ENCODE measurements at regions not wholly inside any gene's neighbourhood (a gene's known extent, or its start where the extent isn't known, plus 50 kb on each side); places are given as distances from the start of the nearest gene placed in this dataset.
"Not testable (repeated sequence)": the region's sequence is repeated elsewhere in the genome, so short reads cannot be mapped to it uniquely, and the experiment has no call there.

DNA sequence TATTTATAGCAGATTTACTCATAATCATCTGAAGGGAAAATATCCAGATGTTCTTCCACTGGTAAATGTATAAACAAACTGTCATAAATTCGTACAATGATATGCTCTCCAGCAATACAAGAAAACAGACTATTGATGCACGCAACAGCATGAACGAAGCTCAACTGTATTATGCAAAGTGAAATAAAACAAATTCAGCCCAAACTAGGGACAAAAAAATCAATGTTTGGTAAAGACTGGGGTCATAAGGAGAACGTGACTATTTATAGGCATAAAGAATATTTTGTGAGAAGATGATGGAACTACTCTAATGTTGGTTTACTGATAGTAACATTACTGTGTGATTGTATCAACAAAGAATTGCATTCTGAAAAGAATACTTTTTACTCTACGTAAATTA lies 1276.7 kb upstream of the DDX18 start:
- no peak for DNase-seq (ENCODE audit: low spot score)
- H3K4me1 ChIP-seq (ENCODE audit: control insufficient read depth in 4 of 4, insufficient read depth in 4 of 4, low read length in 3 of 4), result no peaks in the 10 kb centered on the region
- H3K4me3 ChIP-seq (ENCODE audit: low read depth in 1 of 3, low read length in 3 of 3), result no peak overlapping the region
- H3K36me3 ChIP-seq (ENCODE audit: control insufficient read depth in 4 of 4, insufficient read depth in 3 of 4, low read depth in 1 of 4, low read length in 3 of 4), result no peaks in the 10 kb centered on the region
- no peak overlapping the region for H3K27ac ChIP-seq (ENCODE audit: low read depth in 1 of 2, low read length in 2 of 2)
- peaks cover 0 to 3% (median 0%) of the 10 kb centered on the region in 4 donors for H3K9me3 ChIP-seq (ENCODE audit: control insufficient read depth in 4 of 4, low read length in 3 of 4)
- no peaks in the 10 kb centered on the region for H3K27me3 ChIP-seq (ENCODE audit: control insufficient read depth in 4 of 4, insufficient read depth in 4 of 4, low read length in 3 of 4)
- 48% methylated on average over 5 of the region's 5 CpGs for WGBS
- H3K9ac ChIP-seq (ENCODE audit: low read depth in 1 of 2, low read length in 2 of 2), result no peak overlapping the region
- TF ChIP-seq, protein P1, sequence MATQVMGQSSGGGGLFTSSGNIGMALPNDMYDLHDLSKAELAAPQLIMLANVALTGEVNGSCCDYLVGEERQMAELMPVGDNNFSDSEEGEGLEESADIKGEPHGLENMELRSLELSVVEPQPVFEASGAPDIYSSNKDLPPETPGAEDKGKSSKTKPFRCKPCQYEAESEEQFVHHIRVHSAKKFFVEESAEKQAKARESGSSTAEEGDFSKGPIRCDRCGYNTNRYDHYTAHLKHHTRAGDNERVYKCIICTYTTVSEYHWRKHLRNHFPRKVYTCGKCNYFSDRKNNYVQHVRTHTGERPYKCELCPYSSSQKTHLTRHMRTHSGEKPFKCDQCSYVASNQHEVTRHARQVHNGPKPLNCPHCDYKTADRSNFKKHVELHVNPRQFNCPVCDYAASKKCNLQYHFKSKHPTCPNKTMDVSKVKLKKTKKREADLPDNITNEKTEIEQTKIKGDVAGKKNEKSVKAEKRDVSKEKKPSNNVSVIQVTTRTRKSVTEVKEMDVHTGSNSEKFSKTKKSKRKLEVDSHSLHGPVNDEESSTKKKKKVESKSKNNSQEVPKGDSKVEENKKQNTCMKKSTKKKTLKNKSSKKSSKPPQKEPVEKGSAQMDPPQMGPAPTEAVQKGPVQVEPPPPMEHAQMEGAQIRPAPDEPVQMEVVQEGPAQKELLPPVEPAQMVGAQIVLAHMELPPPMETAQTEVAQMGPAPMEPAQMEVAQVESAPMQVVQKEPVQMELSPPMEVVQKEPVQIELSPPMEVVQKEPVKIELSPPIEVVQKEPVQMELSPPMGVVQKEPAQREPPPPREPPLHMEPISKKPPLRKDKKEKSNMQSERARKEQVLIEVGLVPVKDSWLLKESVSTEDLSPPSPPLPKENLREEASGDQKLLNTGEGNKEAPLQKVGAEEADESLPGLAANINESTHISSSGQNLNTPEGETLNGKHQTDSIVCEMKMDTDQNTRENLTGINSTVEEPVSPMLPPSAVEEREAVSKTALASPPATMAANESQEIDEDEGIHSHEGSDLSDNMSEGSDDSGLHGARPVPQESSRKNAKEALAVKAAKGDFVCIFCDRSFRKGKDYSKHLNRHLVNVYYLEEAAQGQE (IDR thresholded peaks at IDR 0.05), result no peak
- TF ChIP-seq RAD21 (IDR thresholded peaks at IDR 0.05), result no peak
- no peak for TF ChIP-seq TAF1 (conservative IDR thresholded peaks at IDR 0.05)
- no peak for TF ChIP-seq GABPA (IDR thresholded peaks at IDR 0.05 in 1 of 2, conservative IDR thresholded peaks at IDR 0.05 in 1 of 2)
- no peak for TF ChIP-seq SP1 (IDR thresholded peaks at IDR 0.05)

DNA sequence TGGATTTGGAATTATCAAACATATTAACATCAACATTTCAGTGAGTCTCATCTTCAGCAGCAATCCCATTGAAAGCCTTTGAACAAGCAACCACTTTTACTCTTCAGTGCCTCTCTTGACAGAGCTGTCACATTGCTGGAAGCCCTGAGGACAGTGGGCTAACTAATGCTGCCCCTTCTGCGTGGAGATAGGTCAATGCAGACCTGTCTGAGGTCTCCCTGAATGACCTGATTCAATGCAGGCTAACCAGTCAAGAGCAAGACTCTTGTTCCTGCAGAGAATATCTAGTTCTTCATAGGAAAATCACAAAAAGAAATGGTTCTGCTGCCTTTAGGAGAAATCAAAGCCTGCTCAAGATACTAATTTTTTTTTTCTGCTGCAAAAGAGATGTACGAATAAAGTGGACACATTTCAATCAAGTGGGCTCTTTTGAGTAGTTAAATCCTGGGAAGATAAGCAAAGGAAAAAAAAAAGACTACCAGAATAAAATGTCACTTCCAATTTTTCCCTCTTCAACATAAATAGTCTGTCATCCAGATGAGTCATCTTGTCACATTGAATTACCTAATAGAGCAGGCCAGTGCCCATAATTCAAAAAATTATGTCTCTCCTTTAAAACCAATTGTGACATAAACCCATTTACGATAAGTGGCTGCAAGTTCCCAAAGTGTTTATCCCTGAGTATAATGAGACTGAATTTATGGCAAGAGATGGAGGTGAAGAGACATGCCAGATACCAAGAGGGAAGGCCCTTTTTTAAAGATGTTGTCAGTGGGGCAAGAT lies 1269.0 kb upstream of the DDX18 start:
- Histone ChIP-seq H3K9ac (ENCODE audit: low read depth in 1 of 2, low read length in 2 of 2) (no peak overlapping the region), H3K4me3 (ENCODE audit: low read depth in 1 of 3, low read length in 3 of 3) (no peak overlapping the region), H3K4me1 (ENCODE audit: control insufficient read depth in 4 of 4, insufficient read depth in 4 of 4, low read length in 3 of 4) (no peaks in the 10 kb centered on the region), H3K36me3 (ENCODE audit: control insufficient read depth in 4 of 4, insufficient read depth in 3 of 4, low read depth in 1 of 4, low read length in 3 of 4) (no peaks in the 10 kb centered on the region), H3K27me3 (ENCODE audit: control insufficient read depth in 4 of 4, insufficient read depth in 4 of 4, low read length in 3 of 4) (no peaks in the 10 kb centered on the region), H3K27ac (ENCODE audit: low read depth in 1 of 2, low read length in 2 of 2) (no peak overlapping the region), H3K9me3 (ENCODE audit: control insufficient read depth in 4 of 4, low read length in 3 of 4) (peaks cover 0 to 3% (median 0%) of the 10 kb centered on the region in 4 donors)
- TF ChIP-seq, protein P1 (IDR thresholded peaks at IDR 0.05), result no peak
- TF ChIP-seq HNF4G (IDR thresholded peaks at IDR 0.05) (no peak), SP1 (IDR thresholded peaks at IDR 0.05) (no peak), RXRA (IDR thresholded peaks at IDR 0.05) (no peak)
- TF ChIP-seq, protein P2, sequence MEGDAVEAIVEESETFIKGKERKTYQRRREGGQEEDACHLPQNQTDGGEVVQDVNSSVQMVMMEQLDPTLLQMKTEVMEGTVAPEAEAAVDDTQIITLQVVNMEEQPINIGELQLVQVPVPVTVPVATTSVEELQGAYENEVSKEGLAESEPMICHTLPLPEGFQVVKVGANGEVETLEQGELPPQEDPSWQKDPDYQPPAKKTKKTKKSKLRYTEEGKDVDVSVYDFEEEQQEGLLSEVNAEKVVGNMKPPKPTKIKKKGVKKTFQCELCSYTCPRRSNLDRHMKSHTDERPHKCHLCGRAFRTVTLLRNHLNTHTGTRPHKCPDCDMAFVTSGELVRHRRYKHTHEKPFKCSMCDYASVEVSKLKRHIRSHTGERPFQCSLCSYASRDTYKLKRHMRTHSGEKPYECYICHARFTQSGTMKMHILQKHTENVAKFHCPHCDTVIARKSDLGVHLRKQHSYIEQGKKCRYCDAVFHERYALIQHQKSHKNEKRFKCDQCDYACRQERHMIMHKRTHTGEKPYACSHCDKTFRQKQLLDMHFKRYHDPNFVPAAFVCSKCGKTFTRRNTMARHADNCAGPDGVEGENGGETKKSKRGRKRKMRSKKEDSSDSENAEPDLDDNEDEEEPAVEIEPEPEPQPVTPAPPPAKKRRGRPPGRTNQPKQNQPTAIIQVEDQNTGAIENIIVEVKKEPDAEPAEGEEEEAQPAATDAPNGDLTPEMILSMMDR (IDR thresholded peaks at IDR 0.05; ENCODE audit: low read depth, low read length, missing input control), result no peak
- TF ChIP-seq, protein P3, sequence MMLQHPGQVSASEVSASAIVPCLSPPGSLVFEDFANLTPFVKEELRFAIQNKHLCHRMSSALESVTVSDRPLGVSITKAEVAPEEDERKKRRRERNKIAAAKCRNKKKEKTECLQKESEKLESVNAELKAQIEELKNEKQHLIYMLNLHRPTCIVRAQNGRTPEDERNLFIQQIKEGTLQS (IDR thresholded peaks at IDR 0.05), result no peak
- WGBS, result 62% methylated on average over 3 of the region's 3 CpGs
- no peak for DNase-seq (ENCODE audit: low spot score)

DNA sequence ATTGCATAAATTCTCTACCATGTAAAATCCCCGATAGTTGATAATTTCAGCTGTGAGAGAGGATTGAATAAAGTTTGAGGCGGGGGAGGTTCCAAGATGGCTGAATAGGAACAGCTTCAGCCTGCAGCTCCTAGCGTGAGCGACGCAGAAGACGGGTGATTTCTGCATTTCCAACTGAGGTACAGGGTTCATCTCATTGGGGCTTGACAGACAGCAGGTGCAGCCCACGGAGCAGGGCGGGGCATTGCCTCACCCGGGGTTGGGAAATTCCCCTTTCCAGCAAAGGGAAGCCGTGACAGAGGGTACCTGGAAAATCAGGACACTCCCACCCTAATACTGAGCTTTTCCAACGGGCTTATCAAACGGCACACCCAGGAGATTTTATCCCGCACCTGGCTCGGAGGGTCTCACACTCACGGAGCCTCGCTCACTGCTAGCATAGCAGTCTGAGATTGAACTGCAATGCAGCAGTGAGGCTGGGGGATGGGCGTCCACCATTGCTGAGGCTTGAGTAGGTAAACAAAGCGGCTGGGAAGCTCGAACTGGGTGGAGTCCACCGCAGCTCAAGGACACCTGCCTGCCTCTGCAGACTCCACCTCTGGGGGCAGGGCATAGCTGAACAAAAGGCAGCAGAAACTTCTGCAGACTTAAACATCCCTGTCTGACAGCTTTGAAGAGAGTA lies 1261.6 kb upstream of the DDX18 start:
- not testable (repeated sequence) for H3K4me3 ChIP-seq (ENCODE audit: low read depth in 1 of 3, low read length in 3 of 3); H3K4me1 ChIP-seq (ENCODE audit: control insufficient read depth in 4 of 4, insufficient read depth in 4 of 4, low read length in 3 of 4); H3K27me3 ChIP-seq (ENCODE audit: control insufficient read depth in 4 of 4, insufficient read depth in 4 of 4, low read length in 3 of 4); DNase-seq (ENCODE audit: low spot score); H3K27ac ChIP-seq (ENCODE audit: low read depth in 1 of 2, low read length in 2 of 2); H3K9ac ChIP-seq (ENCODE audit: low read depth in 1 of 2, low read length in 2 of 2); H3K36me3 ChIP-seq (ENCODE audit: control insufficient read depth in 4 of 4, insufficient read depth in 3 of 4, low read depth in 1 of 4, low read length in 3 of 4); H3K9me3 ChIP-seq (ENCODE audit: control insufficient read depth in 4 of 4, low read length in 3 of 4)
- 81% methylated on average over 20 of the region's 20 CpGs for WGBS
